Prostate gland (tissue), 2 donors: ENCODE measurements at regions not wholly inside any gene's neighbourhood (a gene's known extent, or its start where the extent isn't known, plus 50 kb on each side); places are given as distances from the start of the nearest gene placed in this dataset.
A peak's percentile ranks its signal among the peaks of the same experiment; 100 is the strongest.

Source experiments
- DNase-seq: peaks from one replicate; pipeline ENCODE4 v3.0.0-alpha.2; 2019; ENCODE audit warnings: low spot score
- H3K27ac ChIP-seq, 2 donors: fragments of 200-600 bp; sonication (generic); 2 replicates each; pipeline ENCODE4 v1.5.1; 2017 to 2019
- H3K27me3 ChIP-seq: fragments of 200-600 bp; sonication (generic); replicated peaks from 2 replicates; pipeline ENCODE4 v1.5.1; 2019; ENCODE audit not compliant: insufficient read depth
- H3K36me3 ChIP-seq, 2 donors: fragments of 200-600 bp; sonication (generic); 1 replicate in 1 of 2; 2 replicates in 1 of 2; pipeline versions ENCODE4 v1.5.1 to v1.8.1; 2017 to 2019
- H3K4me1 ChIP-seq: fragments of 200-600 bp; sonication (generic); replicated peaks from 2 replicates; pipeline ENCODE4 v1.5.1; 2019
- H3K4me3 ChIP-seq, 2 donors: fragments of 200-600 bp; sonication (generic); 2 replicates each; pipeline ENCODE4 v1.5.1; 2017 to 2019
- H3K9me3 ChIP-seq: fragments of 200-600 bp; sonication (generic); 2 replicates; pipeline ENCODE4 v1.5.1; 2017
- POLR2A ChIP-seq: fragments of 450-650 bp; IDR thresholded peaks from one replicate; pipeline ENCODE4 v1.6.1; 2016; ENCODE audit warnings: antibody characterized with exemption, mild to moderate bottlenecking
- POLR2AphosphoS5 ChIP-seq: sonication (generic); formaldehyde crosslinking; IDR thresholded peaks from one replicate; pipeline ENCODE4 v1.6.1; 2017; ENCODE audit warnings: antibody characterized with exemption
- WGBS: methylation state at CpG from one replicate; pipeline ENCODE4 v1.1.5; 2018; 5-methylcytosine and 5-hydroxymethylcytosine counted together
- intact Hi-C: fragments of 100-400 bp; cut with DNase I; formaldehyde crosslinking; loops from one replicate; pipeline ENCODE4 v1.14.2; 2022
- TF ChIP-seq, protein P1 (sequence below), 4 experiments: fragments of 200-600 bp in 2 of 4; fragments of 450-650 bp in 2 of 4; sonication (generic) in 2 of 4; IDR thresholded peaks; 1 replicate in 3 of 4; 2 replicates in 1 of 4; pipeline ENCODE4 v1.5.1; 2016 to 2019; ENCODE audit warnings: antibody characterized with exemption in 4 of 4, mild to moderate bottlenecking in 2 of 4, moderate library complexity in 2 of 4

DNA sequence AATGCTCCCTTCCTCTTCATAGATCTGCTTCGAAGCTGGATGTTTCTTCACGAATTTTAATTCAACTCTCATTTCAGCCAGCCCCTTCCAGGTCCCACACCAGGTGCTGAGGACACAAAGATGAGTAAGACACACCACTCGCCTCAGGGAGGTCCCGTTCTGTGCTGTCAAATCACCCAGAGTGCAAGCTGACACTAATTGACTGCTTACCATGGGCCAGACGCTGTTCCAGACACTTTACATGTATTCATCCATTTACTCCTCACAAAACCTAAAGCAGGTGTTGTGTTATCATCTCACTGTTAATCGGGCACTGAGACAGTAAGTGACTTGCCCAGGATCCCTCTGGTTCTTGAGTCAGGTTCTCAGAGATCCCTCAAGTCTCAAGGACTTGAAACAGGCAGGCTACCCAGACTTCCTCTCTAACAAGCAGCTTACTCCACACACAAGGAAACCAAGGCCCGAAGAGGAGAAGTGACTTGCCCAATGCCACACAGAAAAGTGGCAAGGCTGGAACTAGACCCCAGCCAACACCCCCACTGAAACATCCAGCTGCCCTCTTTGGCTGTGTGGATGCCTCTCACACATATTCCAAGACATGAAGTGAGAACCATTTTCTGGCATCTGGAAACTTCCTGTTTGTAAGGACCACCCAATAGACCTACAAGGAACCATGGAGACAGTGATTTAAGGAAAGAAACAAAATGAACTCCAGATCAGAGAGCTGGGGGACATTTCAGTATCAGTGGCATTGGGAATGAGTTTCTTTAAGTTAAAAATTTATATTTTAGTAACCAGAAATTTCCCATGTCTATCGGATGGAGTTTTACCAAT, 174.5 kb downstream of the CDC5L start:
- intact Hi-C loops = no loop called here
- 76% methylated on average over 8 of the region's 8 CpGs for WGBS
- H3K4me3 ChIP-seq = no peak overlapping the region
- no peaks in the 10 kb centered on the region for H3K27me3 ChIP-seq
- H3K36me3 ChIP-seq = no peaks in the 10 kb centered on the region
- TF ChIP-seq POLR2AphosphoS5 (no peak), POLR2A (no peak)
- TF ChIP-seq, protein P1, sequence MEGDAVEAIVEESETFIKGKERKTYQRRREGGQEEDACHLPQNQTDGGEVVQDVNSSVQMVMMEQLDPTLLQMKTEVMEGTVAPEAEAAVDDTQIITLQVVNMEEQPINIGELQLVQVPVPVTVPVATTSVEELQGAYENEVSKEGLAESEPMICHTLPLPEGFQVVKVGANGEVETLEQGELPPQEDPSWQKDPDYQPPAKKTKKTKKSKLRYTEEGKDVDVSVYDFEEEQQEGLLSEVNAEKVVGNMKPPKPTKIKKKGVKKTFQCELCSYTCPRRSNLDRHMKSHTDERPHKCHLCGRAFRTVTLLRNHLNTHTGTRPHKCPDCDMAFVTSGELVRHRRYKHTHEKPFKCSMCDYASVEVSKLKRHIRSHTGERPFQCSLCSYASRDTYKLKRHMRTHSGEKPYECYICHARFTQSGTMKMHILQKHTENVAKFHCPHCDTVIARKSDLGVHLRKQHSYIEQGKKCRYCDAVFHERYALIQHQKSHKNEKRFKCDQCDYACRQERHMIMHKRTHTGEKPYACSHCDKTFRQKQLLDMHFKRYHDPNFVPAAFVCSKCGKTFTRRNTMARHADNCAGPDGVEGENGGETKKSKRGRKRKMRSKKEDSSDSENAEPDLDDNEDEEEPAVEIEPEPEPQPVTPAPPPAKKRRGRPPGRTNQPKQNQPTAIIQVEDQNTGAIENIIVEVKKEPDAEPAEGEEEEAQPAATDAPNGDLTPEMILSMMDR (IDR thresholded peaks at IDR 0.05) = no peak
- H3K4me1 ChIP-seq = peaks cover 21% of the 10 kb centered on the region
- no peak overlapping the region for H3K27ac ChIP-seq
- no peaks in the 10 kb centered on the region for H3K9me3 ChIP-seq
- DNase-seq = no peak

DNA sequence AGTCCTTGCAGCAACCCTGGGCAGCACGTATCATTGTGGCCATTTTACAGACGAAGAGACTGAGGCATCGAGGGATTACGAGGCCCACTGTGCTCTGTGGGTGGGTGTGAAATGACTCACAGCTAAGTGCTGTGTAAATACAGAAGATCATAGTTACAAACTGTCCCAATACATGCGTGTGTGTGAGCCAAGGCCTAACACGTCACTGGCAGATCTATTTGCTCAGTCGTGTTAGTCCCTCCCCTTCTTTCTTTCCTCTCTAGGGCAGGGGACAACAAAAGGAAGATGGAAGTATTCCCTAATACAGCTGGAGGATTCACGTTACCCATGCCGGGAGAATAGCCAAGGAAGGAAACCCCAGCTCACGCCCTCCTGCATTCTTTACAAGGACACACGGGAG, 175.9 kb downstream of the CDC5L start:
- Histone ChIP-seq H3K9me3 (no peaks in the 10 kb centered on the region), H3K4me1 (peaks cover 14% of the 10 kb centered on the region), H3K27me3 (no peaks in the 10 kb centered on the region), H3K4me3 (no peak overlapping the region), H3K27ac (peak overlapping the region; percentile 41 to 46), H3K36me3 (no peaks in the 10 kb centered on the region)
- 26% methylated on average over 11 of the region's 11 CpGs for WGBS
- TF ChIP-seq POLR2AphosphoS5 = peak; percentile 89
- TF ChIP-seq, protein P1 (IDR thresholded peaks at IDR 0.05) = no peak
- intact Hi-C loops = no loop called here
- peak; percentile 73 for DNase-seq

DNA sequence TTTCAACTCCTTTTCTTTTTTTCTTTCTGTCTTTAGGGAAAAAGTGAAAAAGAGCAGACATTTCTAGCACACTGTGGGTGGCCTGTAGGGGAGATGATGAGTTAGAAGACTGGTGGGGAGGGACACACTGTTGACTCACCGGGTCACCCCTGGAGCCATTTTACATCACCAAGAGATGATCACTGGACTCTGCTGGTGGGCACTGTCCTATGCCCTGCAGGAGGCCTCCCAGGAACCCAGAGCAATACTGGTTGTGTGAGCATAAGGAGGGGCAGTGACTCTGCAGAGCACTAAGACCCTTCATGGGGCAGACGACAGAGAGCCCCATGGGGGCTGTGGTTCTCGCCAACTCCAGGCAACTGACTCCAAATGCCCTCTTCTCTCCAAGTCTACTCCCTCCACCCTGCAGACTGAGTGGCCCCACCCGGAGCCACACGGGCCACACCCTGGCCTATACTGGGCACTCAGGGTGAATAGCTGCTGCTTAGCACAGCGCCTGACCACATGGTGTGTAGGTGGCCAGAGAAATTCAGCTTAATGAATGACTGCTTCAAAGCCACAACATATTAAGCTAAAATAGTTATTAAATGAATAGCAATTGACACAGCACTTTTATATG, 177.5 kb downstream of the CDC5L start:
- whole genome bisulfite sequencing = 93% methylated on average over 6 of the region's 6 CpGs
- no peak overlapping the region for H3K27ac ChIP-seq
- TF ChIP-seq POLR2A (no peak), POLR2AphosphoS5 (no peak)
- TF ChIP-seq, protein P1 (IDR thresholded peaks at IDR 0.05) = no peak
- intact Hi-C loops = no loop called here
- no peak for DNase-seq
- no peaks in the 10 kb centered on the region for H3K9me3 ChIP-seq
- peaks cover 3% of the 10 kb centered on the region for H3K4me1 ChIP-seq
- H3K36me3 ChIP-seq = no peaks in the 10 kb centered on the region
- no peaks in the 10 kb centered on the region for H3K27me3 ChIP-seq
- H3K4me3 ChIP-seq = no peak overlapping the region

DNA sequence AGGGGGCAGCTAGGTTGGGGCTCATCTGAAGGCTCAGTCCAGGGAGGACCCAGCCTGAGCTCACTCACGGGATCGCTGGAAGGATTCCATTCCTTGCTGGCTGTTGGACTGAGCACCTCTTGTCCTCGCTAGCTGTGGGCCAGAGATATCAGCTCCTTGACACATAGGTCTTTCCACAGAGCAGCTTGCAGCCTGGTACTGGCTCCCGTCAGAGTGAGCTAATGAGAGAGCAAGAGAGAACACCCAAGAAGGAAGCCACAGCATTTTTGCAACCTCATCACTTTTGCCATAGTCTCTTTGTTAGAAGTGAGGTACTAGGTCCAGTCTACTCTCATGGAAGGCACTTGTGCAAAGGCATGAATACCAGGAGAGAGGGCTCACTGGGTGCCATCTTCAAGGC, 179.9 kb downstream of the CDC5L start:
- intact Hi-C loops = no loop called here
- no peaks in the 10 kb centered on the region for H3K36me3 ChIP-seq
- H3K4me1 ChIP-seq = no peaks in the 10 kb centered on the region
- no peak for TF ChIP-seq POLR2AphosphoS5
- TF ChIP-seq, protein P1 (IDR thresholded peaks at IDR 0.05) = no peak
- TF ChIP-seq POLR2A = no peak
- no peak overlapping the region for H3K4me3 ChIP-seq
- no peak overlapping the region for H3K27ac ChIP-seq
- 84% methylated on average over 4 of the region's 4 CpGs for WGBS
- no peak for DNase-seq
- no peaks in the 10 kb centered on the region for H3K9me3 ChIP-seq
- no peaks in the 10 kb centered on the region for H3K27me3 ChIP-seq

DNA sequence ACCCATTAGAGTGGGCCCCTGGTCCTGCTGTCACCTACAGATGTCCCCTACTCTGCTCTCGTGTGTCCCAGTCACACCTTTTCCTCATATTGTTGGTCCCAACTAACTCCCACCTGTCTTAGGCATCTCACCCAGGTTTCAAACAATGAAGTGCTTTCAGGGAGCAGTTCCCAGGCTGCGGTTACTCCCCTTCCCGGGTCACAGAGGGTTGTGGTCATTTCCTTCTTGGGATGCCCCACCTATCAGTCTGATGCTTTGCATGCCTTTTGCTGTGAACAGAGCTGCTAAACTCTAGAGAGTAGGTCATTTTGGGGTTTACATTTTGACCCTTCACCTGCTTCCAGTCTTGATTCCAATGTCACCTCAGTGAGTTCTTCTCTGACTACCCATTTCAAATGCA, 181.6 kb downstream of the CDC5L start:
- 81% methylated on average over 3 of the region's 3 CpGs for WGBS
- no peaks in the 10 kb centered on the region for H3K4me1 ChIP-seq
- TF ChIP-seq, protein P1 (IDR thresholded peaks at IDR 0.05) = no peak
- TF ChIP-seq POLR2A (no peak), POLR2AphosphoS5 (no peak)
- no peak overlapping the region for H3K4me3 ChIP-seq
- H3K36me3 ChIP-seq = no peaks in the 10 kb centered on the region
- DNase-seq = no peak
- intact Hi-C loops = no loop called here
- H3K27ac ChIP-seq = no peak overlapping the region
- H3K9me3 ChIP-seq = no peaks in the 10 kb centered on the region
- H3K27me3 ChIP-seq = no peaks in the 10 kb centered on the region
